Body of pancreas (tissue), 4 donors: ENCODE measurements at regions not wholly inside any gene's neighbourhood (a gene's known extent, or its start where the extent isn't known, plus 50 kb on each side); places are given as distances from the start of the nearest gene placed in this dataset.

Source experiments
- POLR2A ChIP-seq, 3 donors: fragments of 450-650 bp; IDR thresholded peaks; one replicate each; pipeline ENCODE4 v1.6.1; 2016; ENCODE audit warnings: antibody characterized with exemption in 3 of 3, mild to moderate bottlenecking in 2 of 3
- TF ChIP-seq, protein P1 (sequence below), 7 experiments: fragments of 450-650 bp in 4 of 7; fragments of 200-600 bp in 3 of 7; sonication (generic) in 3 of 7; IDR thresholded peaks; one replicate each; pipeline ENCODE4 v1.5.1; 2016 to 2019; ENCODE audit warnings: antibody characterized with exemption in 7 of 7

DNA sequence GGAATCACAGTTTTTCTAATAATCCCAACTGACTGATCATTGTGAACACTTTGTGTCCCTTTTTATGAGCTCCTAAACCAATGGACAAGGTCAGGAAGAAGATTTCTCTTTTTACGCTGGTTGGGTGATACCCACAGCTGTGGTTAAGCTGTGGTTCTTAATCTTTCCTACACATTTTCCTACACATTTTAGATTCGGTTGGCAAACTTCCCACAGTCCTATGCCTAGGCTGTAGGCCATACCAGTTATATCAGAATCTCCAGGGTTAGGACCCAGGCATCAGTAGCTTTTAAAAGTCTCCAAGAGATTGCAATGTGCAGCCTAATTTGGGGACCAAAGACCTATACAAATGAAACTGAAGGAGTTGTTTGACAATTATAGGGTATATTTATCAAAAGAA lies 203.0 kb downstream of the SP3 start:
- TF ChIP-seq, protein P1, sequence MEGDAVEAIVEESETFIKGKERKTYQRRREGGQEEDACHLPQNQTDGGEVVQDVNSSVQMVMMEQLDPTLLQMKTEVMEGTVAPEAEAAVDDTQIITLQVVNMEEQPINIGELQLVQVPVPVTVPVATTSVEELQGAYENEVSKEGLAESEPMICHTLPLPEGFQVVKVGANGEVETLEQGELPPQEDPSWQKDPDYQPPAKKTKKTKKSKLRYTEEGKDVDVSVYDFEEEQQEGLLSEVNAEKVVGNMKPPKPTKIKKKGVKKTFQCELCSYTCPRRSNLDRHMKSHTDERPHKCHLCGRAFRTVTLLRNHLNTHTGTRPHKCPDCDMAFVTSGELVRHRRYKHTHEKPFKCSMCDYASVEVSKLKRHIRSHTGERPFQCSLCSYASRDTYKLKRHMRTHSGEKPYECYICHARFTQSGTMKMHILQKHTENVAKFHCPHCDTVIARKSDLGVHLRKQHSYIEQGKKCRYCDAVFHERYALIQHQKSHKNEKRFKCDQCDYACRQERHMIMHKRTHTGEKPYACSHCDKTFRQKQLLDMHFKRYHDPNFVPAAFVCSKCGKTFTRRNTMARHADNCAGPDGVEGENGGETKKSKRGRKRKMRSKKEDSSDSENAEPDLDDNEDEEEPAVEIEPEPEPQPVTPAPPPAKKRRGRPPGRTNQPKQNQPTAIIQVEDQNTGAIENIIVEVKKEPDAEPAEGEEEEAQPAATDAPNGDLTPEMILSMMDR (IDR thresholded peaks at IDR 0.05) = no peak
- TF ChIP-seq POLR2A (IDR thresholded peaks at IDR 0.05) = no peak
